ENCODE measurements at regions not wholly inside any gene's neighbourhood (a gene's known extent, or its start where the extent isn't known, plus 50 kb on each side); places are given as distances from the start of the nearest gene placed in this dataset.

DNA sequence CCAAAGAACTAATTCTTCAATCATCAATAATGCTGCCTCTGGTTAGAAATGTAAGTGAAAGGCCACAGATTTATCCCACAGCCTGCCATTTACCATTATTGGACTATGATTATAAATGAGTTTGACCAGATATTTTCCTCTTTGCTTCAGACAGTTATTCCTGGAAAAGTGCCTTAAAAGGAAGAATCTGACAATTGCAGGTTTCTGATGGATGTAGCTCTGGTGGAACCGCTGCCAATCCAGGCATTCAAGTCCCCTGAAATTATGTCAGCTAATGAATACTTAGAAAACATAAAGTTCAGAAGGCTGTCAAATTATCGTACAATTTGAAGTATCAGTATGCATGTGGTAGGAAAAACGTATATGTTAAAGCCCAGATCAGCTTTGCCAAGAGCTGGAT, 78.2 kb upstream of the NR4A3 start:
- Histone ChIP-seq H3K4me1 (no peaks in the 10 kb centered on the region), H3K27ac (no peak overlapping the region), H3K27me3 (no peaks in the 10 kb centered on the region), H3K9me3 (no peaks in the 10 kb centered on the region), H3K4me3 (no peak overlapping the region), H3K36me3 (no peaks in the 10 kb centered on the region)
- no peak for DNase-seq
- TF ChIP-seq POLR2A (IDR thresholded peaks at IDR 0.05) = no peak
- TF ChIP-seq, protein P1, sequence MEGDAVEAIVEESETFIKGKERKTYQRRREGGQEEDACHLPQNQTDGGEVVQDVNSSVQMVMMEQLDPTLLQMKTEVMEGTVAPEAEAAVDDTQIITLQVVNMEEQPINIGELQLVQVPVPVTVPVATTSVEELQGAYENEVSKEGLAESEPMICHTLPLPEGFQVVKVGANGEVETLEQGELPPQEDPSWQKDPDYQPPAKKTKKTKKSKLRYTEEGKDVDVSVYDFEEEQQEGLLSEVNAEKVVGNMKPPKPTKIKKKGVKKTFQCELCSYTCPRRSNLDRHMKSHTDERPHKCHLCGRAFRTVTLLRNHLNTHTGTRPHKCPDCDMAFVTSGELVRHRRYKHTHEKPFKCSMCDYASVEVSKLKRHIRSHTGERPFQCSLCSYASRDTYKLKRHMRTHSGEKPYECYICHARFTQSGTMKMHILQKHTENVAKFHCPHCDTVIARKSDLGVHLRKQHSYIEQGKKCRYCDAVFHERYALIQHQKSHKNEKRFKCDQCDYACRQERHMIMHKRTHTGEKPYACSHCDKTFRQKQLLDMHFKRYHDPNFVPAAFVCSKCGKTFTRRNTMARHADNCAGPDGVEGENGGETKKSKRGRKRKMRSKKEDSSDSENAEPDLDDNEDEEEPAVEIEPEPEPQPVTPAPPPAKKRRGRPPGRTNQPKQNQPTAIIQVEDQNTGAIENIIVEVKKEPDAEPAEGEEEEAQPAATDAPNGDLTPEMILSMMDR (IDR thresholded peaks at IDR 0.05) = no peak

DNA sequence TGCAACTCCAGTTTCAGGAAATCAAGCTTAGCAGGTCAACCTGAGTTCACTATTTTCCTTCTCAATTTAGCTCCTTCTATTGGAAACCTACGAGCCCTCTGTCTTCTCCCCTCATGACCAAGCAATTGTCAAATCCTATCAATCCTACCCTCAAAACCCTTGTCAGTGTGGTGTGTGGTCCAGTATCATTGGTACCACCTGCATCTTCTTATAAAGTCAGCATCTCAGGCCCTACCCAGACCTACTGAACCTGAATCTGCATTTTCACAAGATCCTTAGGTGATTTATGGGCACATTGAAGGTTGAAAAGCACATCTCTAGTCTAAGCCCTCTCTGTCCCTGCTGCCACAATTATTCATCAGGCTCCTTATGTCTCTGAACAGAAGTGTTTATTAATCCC, 77.6 kb upstream of the NR4A3 start:
- no peak for DNase-seq
- Histone ChIP-seq H3K9me3 (no peaks in the 10 kb centered on the region), H3K4me1 (no peaks in the 10 kb centered on the region), H3K4me3 (no peak overlapping the region), H3K27ac (no peak overlapping the region), H3K36me3 (no peaks in the 10 kb centered on the region), H3K27me3 (no peaks in the 10 kb centered on the region)
- TF ChIP-seq POLR2A (IDR thresholded peaks at IDR 0.05) = no peak
- TF ChIP-seq, protein P1 (IDR thresholded peaks at IDR 0.05) = no peak

DNA sequence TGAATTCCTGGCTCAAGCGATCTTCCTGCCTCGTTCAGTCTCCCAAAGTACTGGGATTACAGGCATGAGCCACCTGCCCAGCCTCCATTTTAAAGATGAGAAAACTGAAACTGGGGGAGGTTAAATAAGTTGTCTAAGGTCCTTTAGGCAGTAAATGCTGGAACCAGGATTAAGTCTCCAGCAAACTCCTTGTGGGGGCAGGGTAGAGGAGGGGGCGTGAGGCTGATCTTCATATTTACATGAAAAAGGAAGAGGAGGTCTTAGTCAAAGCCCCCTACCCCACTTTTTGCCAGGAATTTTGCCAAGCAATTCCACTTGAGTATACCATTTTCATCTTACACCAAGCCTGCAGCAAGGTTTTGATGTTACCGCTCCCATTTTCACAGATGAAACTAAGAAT, 76.6 kb upstream of the NR4A3 start:
- Histone ChIP-seq H3K4me3 (no peak overlapping the region), H3K27ac (no peak overlapping the region), H3K4me1 (no peaks in the 10 kb centered on the region), H3K27me3 (no peaks in the 10 kb centered on the region), H3K9me3 (no peaks in the 10 kb centered on the region), H3K36me3 (no peaks in the 10 kb centered on the region)
- TF ChIP-seq, protein P1 (IDR thresholded peaks at IDR 0.05) = no peak
- no peak for TF ChIP-seq POLR2A (IDR thresholded peaks at IDR 0.05)
- no peak for DNase-seq

DNA sequence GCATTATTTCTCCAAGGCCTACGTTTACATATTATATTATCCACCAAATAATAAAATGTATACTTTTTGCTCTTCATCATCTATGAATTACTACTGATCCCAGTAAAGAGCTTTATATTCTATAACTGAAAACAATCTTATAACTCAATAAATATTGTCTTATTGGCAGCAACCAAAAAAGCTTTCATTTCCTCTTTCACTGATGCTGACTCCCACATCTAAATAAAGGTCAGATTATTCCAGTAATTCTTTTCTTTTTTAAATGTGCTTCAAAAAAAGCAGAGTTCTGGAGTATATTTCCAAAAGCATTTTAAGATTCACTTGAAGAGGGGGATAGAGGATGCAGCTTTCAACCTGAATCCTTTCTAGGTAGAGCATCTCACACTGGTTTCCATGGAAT, 75.3 kb upstream of the NR4A3 start:
- Histone ChIP-seq H3K4me3 (no peak overlapping the region), H3K4me1 (no peaks in the 10 kb centered on the region), H3K36me3 (no peaks in the 10 kb centered on the region), H3K27ac (no peak overlapping the region), H3K27me3 (no peaks in the 10 kb centered on the region), H3K9me3 (no peaks in the 10 kb centered on the region)
- DNase-seq = no peak
- TF ChIP-seq, protein P1 (IDR thresholded peaks at IDR 0.05) = no peak
- TF ChIP-seq POLR2A (IDR thresholded peaks at IDR 0.05) = no peak

DNA sequence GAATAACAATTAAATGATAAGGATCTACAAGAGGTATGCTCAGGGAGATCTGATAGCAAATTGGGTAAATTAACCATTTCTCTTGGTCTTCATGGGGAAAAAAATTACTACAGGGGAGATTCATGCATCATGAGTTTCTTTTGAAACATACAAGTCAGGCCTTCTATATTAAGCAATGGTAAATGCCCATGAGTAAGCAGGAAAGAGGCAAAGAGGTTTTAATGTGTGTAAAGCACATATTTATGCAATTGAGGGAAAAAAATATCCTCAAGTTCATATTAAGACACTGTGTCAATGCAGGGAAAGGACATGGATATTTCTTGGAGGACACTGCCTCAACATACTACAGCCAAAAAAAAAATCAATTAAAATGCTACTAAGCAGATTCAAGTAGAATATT, 73.4 kb upstream of the NR4A3 start:
- no peak for DNase-seq
- no peaks in the 10 kb centered on the region for H3K27me3 ChIP-seq

More for the DNA sequence above, 73.4 kb upstream of the NR4A3 start:
- no peak overlapping the region for H3K4me3 ChIP-seq
- H3K4me1 ChIP-seq = no peaks in the 10 kb centered on the region
- no peaks in the 10 kb centered on the region for H3K9me3 ChIP-seq
- H3K36me3 ChIP-seq = no peaks in the 10 kb centered on the region
- H3K27ac ChIP-seq = no peak overlapping the region
- TF ChIP-seq, protein P1 (IDR thresholded peaks at IDR 0.05) = no peak
- TF ChIP-seq POLR2A (IDR thresholded peaks at IDR 0.05) = no peak
